ENCODE measurements at regions not wholly inside any gene's neighbourhood (a gene's known extent, or its start where the extent isn't known, plus 50 kb on each side); places are given as distances from the start of the nearest gene placed in this dataset.

DNA sequence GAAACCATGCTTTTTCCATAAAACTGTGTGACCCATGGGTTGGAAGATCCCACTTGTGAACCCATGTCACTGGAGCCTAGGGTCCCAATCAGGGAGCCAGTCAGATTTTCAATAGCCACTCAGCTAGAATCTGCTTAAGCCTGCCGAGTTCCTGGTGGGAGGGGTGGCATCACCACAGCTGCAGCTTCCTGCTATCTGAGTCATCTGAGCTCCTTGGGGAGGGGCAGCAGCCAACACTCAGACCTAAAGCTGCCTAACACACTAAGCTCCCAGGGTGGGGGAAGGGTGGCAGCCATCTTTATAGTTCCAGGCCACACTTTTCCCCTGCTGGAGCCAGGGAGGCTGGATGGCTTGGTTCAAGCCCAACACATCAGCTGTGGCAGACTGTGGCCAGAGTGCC, 350.1 kb downstream of the C4orf33 start:
- H3K27me3 ChIP-seq (ENCODE audit: control insufficient read depth, insufficient read depth, low read length) = no peaks in the 10 kb centered on the region
- TF ChIP-seq, protein P1, sequence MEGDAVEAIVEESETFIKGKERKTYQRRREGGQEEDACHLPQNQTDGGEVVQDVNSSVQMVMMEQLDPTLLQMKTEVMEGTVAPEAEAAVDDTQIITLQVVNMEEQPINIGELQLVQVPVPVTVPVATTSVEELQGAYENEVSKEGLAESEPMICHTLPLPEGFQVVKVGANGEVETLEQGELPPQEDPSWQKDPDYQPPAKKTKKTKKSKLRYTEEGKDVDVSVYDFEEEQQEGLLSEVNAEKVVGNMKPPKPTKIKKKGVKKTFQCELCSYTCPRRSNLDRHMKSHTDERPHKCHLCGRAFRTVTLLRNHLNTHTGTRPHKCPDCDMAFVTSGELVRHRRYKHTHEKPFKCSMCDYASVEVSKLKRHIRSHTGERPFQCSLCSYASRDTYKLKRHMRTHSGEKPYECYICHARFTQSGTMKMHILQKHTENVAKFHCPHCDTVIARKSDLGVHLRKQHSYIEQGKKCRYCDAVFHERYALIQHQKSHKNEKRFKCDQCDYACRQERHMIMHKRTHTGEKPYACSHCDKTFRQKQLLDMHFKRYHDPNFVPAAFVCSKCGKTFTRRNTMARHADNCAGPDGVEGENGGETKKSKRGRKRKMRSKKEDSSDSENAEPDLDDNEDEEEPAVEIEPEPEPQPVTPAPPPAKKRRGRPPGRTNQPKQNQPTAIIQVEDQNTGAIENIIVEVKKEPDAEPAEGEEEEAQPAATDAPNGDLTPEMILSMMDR (IDR thresholded peaks at IDR 0.05; ENCODE audit: insufficient read depth, low read length, poor library complexity, severe bottlenecking) = no peak
- no peak overlapping the region for H3K4me3 ChIP-seq (ENCODE audit: low read depth, low read length)
- no peaks in the 10 kb centered on the region for H3K36me3 ChIP-seq (ENCODE audit: control insufficient read depth, insufficient read depth, low read length)
- no peak for DNase-seq (ENCODE audit: low read depth)

DNA sequence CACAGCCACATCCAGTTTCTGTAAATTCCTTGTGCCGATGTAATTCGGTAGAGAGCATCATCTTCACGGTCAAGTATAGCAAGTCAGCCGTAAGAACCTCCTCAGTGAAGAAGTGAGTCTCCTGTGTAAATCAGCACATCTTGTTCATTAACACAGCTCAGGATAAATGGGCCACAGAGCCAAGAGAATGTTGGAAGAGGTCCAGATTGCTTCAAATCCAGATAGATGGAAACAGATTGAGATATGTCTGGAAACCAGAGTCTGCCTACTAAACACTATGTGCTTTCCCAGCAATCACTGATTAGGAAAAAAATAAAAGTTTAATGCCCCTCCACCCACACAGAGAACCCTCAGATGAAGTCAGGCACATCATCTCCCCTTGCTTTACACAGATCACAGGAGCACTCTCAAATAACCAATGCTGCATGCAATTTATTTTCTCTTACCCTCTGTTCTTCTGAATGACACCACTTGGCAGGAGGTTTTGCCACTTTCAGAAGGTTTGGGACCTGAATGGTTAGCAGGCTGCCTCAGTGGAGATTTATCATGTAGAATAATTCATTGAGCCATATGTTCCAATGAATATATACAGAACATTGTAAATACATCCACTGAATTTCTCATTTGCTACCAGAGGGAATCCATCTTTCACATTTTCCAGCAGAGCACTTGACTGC, 357.7 kb downstream of the C4orf33 start:
- H3K27me3 ChIP-seq (ENCODE audit: control insufficient read depth, insufficient read depth, low read length) = no peaks in the 10 kb centered on the region
- TF ChIP-seq, protein P1 (IDR thresholded peaks at IDR 0.05; ENCODE audit: insufficient read depth, low read length, poor library complexity, severe bottlenecking) = no peak
- no peaks in the 10 kb centered on the region for H3K36me3 ChIP-seq (ENCODE audit: control insufficient read depth, insufficient read depth, low read length)
- no peak overlapping the region for H3K4me3 ChIP-seq (ENCODE audit: low read depth, low read length)
- no peak for DNase-seq (ENCODE audit: low read depth)

DNA sequence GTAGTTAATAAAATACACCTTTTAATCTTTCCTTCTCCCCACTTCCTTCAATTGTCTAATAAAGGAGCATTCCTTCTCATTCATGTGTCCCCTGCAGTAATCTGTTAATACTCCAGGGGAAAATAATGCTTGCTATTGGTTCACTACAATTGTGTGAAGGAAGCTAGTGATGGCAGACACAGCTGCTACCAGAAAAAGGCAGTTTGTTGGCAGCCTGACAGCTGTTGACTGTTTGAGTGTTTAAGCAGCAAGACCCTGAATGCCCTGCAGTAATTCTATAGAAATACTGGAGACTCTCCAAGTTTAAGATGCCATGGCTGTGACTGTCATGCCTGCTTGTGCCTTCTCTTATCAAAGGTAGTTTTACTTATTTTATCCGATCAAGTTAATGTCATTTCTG, 359.5 kb downstream of the C4orf33 start:
- no peak for DNase-seq (ENCODE audit: low read depth)
- Histone ChIP-seq H3K27me3 (ENCODE audit: control insufficient read depth, insufficient read depth, low read length) (no peaks in the 10 kb centered on the region), H3K36me3 (ENCODE audit: control insufficient read depth, insufficient read depth, low read length) (no peaks in the 10 kb centered on the region), H3K4me3 (ENCODE audit: low read depth, low read length) (no peak overlapping the region)
- TF ChIP-seq, protein P1 (IDR thresholded peaks at IDR 0.05; ENCODE audit: insufficient read depth, low read length, poor library complexity, severe bottlenecking) = no peak

DNA sequence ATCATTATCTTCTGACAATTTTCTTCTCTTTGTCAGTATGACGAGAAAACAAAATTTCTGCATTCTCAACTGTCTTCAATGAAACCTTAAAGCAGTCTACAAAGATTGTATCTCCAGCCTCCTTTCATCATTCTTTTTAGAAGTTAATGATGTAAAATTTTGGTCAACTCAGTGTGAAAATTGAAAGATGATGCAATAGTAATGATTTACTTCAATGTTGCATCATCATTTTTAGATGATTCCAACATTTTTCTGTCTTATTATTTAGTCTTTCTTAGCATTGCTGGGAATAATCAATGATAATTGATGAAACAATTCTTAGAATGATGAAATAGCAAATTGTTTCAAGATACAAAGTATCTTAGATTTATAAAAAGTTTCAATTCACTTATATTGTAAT, 372.7 kb downstream of the C4orf33 start:
- Histone ChIP-seq H3K36me3 (ENCODE audit: control insufficient read depth, insufficient read depth, low read length) (no peaks in the 10 kb centered on the region), H3K4me3 (ENCODE audit: low read depth, low read length) (no peak overlapping the region), H3K27me3 (ENCODE audit: control insufficient read depth, insufficient read depth, low read length) (no peaks in the 10 kb centered on the region)
- no peak for DNase-seq (ENCODE audit: low read depth)
- TF ChIP-seq, protein P1 (IDR thresholded peaks at IDR 0.05; ENCODE audit: insufficient read depth, low read length, poor library complexity, severe bottlenecking) = no peak

DNA sequence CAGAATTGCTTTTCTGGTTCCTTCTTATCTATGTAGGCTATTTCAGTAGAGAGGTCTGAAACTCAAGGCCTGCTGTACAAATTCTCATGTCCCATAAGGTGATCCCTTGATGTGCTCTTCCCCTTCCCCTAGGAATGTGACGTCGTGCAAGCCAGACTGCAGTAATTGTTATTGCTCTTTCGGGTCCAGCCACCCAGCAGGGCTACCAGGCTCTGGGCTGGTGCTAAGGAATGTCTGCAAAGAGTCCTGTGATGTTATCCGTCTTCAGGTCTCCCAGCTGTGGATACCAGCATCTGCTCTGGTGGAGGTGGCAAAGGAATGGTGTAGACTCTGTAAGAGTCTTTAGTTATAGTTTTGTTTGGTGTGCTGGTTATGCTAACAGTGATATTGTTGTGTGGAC, 378.7 kb downstream of the C4orf33 start:
- DNase-seq (ENCODE audit: low read depth) = no peak
- H3K27me3 ChIP-seq (ENCODE audit: control insufficient read depth, insufficient read depth, low read length) = no peaks in the 10 kb centered on the region
- TF ChIP-seq, protein P1 (IDR thresholded peaks at IDR 0.05; ENCODE audit: insufficient read depth, low read length, poor library complexity, severe bottlenecking) = no peak
- no peak overlapping the region for H3K4me3 ChIP-seq (ENCODE audit: low read depth, low read length)
- no peaks in the 10 kb centered on the region for H3K36me3 ChIP-seq (ENCODE audit: control insufficient read depth, insufficient read depth, low read length)

DNA sequence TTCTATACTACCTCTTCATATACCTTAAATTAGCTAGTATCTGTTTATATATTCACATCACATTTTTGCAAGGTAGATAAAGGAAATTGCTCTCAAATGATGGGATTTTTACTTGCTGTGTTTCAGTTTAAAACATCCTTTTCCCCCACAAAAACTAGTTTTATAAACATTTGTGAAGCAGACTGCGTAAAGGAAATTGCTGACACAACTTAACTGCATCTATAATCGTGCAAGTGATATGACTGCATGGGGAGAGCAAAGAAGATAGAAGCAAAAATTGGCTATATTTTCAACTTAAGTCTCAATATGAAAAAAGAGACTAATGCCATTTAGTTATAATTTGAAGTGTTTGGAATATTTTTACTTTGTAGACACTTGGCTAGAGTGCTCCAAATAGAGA, 385.2 kb downstream of the C4orf33 start:
- no peak for DNase-seq (ENCODE audit: low read depth)
- TF ChIP-seq, protein P1 (IDR thresholded peaks at IDR 0.05; ENCODE audit: insufficient read depth, low read length, poor library complexity, severe bottlenecking) = no peak
- no peaks in the 10 kb centered on the region for H3K36me3 ChIP-seq (ENCODE audit: control insufficient read depth, insufficient read depth, low read length)
- no peak overlapping the region for H3K4me3 ChIP-seq (ENCODE audit: low read depth, low read length)
- H3K27me3 ChIP-seq (ENCODE audit: control insufficient read depth, insufficient read depth, low read length) = no peaks in the 10 kb centered on the region
